ENCODE measurements at regions not wholly inside any gene's neighbourhood (a gene's known extent, or its start where the extent isn't known, plus 50 kb on each side); places are given as distances from the start of the nearest gene placed in this dataset.
"Not testable (repeated sequence)": the region's sequence is repeated elsewhere in the genome, so short reads cannot be mapped to it uniquely, and the experiment has no call there.

GRCh38 chr9:82423700-82424099 lies 435.1 kb downstream of the SPATA31D1 start:
- intact Hi-C loops (cut with DNase I; ENCODE audit: low total_unique reads), result no loop called here
- H3K4me3 ChIP-seq (ENCODE audit: low read depth, poor library complexity, severe bottlenecking), result no peak overlapping the region
- TF ChIP-seq POLR2A (IDR thresholded peaks at IDR 0.05) (no peak), CTCF (IDR thresholded peaks at IDR 0.05) (no peak)
- WGBS, 2 donors, result 96 to 98% methylated on average over 4 of the region's 4 CpGs
- no peak for DNase-seq (ENCODE audit: low spot score in 2 of 2)

GRCh38 chr9:82424599-82425120 lies 436.1 kb downstream of the SPATA31D1 start:
- H3K4me3 ChIP-seq (ENCODE audit: low read depth, poor library complexity, severe bottlenecking), result no peak overlapping the region
- intact Hi-C loops (cut with DNase I; ENCODE audit: low total_unique reads), result no loop called here
- DNase-seq (ENCODE audit: low spot score in 2 of 2), result no peak
- TF ChIP-seq CTCF (IDR thresholded peaks at IDR 0.05) (no peak), POLR2A (IDR thresholded peaks at IDR 0.05) (no peak)

GRCh38 chr9:82431121-82431520 lies 442.5 kb downstream of the SPATA31D1 start:
- DNase-seq (ENCODE audit: low spot score in 2 of 2), result no peak
- TF ChIP-seq POLR2A (IDR thresholded peaks at IDR 0.05) (no peak), CTCF (IDR thresholded peaks at IDR 0.05) (no peak)
- H3K4me3 ChIP-seq (ENCODE audit: low read depth, poor library complexity, severe bottlenecking), result no peak overlapping the region
- 92 to 98% methylated on average over 9 to 14 of the region's 18 CpGs for WGBS, 2 donors
- intact Hi-C loops (cut with DNase I; ENCODE audit: low total_unique reads), result no loop called here

GRCh38 chr9:82433290-82433931 lies 444.8 kb downstream of the SPATA31D1 start:
- WGBS, 2 donors, result 92 to 96% methylated on average over 4 to 13 of the region's 15 CpGs
- H3K4me3 ChIP-seq (ENCODE audit: low read depth, poor library complexity, severe bottlenecking); DNase-seq (ENCODE audit: low spot score in 2 of 2); intact Hi-C loops (cut with DNase I; ENCODE audit: low total_unique reads): not testable (repeated sequence)

DNA sequence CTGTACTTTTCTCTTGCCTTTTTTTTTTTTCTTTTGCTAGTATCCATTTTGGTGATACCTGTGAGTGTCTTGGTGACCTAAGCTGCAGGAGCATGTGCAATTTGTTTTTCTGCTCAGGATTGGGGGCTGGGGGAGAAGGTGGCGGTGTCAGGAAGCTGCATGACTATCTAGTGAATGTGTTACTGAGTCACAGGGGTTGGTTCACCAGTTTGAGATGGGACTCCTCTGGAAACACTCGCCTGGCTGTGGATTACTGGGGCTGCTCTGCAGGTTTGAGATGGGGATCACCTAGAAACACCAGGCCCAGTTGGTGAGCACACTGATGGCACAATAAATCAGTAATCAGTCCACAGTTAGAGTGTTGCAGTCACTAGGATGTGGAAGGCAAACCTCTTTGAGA lies 447.9 kb downstream of the SPATA31D1 start:
- 93% methylated on average over 2 of the region's 2 CpGs for WGBS, 2 donors
- H3K4me3 ChIP-seq (ENCODE audit: low read depth, poor library complexity, severe bottlenecking), result no peak overlapping the region
- TF ChIP-seq CTCF (IDR thresholded peaks at IDR 0.05), result no peak
- no peak for DNase-seq (ENCODE audit: low spot score in 2 of 2)
- intact Hi-C loops (cut with DNase I; ENCODE audit: low total_unique reads), result no loop called here

GRCh38 chr9:82437183-82437582 lies 448.6 kb downstream of the SPATA31D1 start:
- DNase-seq (ENCODE audit: low spot score in 2 of 2); H3K4me3 ChIP-seq (ENCODE audit: low read depth, poor library complexity, severe bottlenecking); intact Hi-C loops (cut with DNase I; ENCODE audit: low total_unique reads): not testable (repeated sequence)
- 90% methylated on average over 3 of the region's 3 CpGs for WGBS, 2 donors

- TF ChIP-seq CTCF (IDR thresholded peaks at IDR 0.05) (no peak), POLR2A (IDR thresholded peaks at IDR 0.05) (no peak)
- intact Hi-C loops (cut with DNase I; ENCODE audit: low total_unique reads), result no loop called here
- DNase-seq (ENCODE audit: low spot score in 2 of 2), result no peak
- H3K4me3 ChIP-seq (ENCODE audit: low read depth, poor library complexity, severe bottlenecking), result no peak overlapping the region
Observed at GRCh38 chr9:82438581-82438980, 450.0 kb downstream of the SPATA31D1 start.

Data from lower leg skin (tissue), 4 donors.